GM18499 (cell line): ENCODE measurements at regions not wholly inside any gene's neighbourhood (a gene's known extent, or its start where the extent isn't known, plus 50 kb on each side); places are given as distances from the start of the nearest gene placed in this dataset.
"Not testable (repeated sequence)": the region's sequence is repeated elsewhere in the genome, so short reads cannot be mapped to it uniquely, and the experiment has no call there.

Experiments used
- ATAC-seq: cut with Tn5 transposase; IDR thresholded peaks from one replicate; pipeline ENCODE4 v1.9.1; 2021; ENCODE audit warnings: moderate number of reproducible peaks; ENCODE audit not compliant: insufficient read depth, unreplicated experiment

- ATAC-seq, result no peak
Observed at GRCh38 chr6:15137086-15137485, 108.8 kb upstream of the JARID2 start.

DNA sequence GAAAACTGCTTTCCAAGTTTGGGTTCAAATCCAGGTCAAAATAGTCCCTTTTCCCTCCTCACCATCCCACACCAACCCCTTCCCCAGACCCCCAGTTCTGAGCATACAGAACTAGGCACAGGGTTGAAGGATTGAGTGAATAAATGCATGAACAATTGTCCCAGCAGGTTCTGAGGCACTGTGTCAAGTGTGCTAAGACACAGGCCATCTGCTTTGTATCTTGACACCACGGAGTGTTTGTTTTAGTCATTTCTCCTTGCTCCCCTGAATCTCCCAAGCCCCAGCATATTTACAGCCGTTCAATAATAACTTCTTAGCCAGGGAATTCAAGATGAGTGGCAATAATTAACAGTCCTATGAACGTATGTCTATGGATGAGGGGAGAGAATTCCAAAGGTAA is 102.8 kb upstream of the JARID2 start:
- no peak for ATAC-seq

DNA sequence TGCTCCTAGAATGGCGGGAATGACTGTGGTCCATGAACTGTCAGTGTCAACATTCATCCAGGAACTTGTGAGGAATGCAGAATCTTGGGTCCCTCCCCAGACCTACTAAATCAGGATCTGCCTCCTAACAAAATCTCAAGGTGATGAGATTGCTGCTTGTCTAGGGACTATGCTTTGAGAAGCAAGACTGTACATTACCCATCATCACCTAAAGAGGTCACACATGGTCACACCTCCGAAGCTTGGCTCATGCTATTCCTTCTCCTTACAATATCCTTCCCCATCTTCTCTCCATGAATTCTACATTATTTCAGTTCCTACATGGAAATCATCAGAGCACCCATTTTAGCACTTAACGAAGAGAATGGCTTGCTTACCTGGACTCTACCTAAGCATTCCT is 102.3 kb upstream of the JARID2 start:
- ATAC-seq, result no peak

GRCh38 chr6:15145821-15146220 is 100.0 kb upstream of the JARID2 start:
- no peak for ATAC-seq

GRCh38 chr6:15147827-15148226 is 98.0 kb upstream of the JARID2 start:
- no peak for ATAC-seq

DNA sequence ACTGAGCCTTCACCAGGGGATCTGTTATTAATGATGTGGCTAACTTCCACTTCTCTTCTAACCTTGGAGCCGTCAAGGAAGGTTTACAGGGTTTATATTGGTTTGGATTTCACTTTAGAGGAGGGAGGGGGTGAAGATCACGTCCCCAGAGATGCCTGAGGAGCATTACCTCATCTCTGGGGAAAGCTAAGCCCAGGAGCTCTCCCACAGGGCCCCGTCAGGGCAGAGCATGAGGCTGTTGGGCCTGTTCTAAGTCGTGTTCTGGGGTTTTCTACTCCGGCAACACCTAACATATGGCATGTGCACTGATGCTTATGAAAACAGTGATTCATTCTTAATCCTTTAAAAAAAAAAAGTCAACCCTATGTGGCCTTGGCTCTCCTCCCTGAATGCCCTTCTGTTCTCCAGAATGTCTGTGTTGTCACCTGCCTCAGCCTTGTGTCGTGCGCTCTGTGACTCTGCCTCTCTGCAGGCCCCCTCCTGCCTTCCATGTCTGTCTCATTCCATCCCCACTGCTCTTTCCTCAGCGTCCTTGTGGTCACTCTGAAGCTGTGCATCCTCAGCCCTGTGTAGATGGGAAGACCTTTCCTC is 97.4 kb upstream of the JARID2 start:
- ATAC-seq, result no peak

DNA sequence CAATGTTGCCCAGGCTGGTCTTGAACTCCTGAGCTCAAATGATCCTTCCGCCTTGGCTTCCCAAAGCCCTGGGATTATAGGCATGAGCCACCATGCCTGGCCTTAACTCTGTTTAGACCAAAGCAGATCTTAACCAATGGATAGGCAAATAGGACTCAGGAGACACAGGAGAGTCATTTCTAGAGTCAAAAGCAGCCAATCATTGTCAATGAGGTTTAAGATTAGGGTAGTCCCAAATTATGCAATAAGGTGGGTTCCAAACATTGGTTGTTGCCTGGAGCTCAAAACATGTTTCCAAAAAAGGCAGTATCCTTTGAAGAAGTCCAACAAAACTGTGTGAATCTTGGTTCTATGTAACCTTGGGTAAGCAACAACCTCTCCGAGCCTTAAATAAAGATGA is 95.7 kb upstream of the JARID2 start:
- no peak for ATAC-seq

DNA sequence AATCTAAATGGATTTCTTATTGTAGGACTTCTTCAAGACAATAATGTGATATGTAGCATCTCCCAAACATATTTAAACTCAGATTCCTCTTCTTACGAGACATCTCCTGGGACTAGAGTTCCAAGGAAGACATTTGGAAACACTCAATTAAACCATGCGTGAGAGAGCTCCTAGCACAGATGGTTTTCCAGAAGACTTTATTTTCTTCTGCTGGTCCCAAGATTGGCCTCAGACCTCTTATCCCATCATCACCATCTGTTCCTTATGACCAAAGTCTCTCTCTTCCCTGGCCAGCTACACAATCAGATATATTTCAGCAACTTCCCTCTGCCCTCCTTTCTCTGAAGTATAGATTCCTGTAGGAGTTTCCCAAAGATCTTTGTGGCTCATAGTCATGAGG is 93.2 kb upstream of the JARID2 start:
- ATAC-seq, result no peak

DNA sequence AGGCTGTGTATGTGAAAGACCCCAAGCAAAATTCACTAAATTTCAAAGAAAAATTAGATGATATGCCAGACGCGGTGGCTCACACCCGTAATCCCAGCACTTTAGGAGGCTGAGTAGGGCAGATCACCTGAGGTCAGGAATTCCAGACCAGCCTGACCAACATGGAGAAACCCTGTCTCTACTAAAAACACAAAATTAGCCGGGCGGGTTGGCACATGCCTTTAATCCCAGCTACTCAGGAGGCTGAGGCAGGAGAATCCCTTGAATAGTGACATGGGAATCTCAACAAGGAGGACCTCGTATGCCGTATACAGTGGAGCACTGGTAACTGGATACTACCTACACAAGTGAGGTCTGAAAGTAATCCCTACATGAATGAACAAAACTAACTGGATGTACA is 92.7 kb upstream of the JARID2 start:
- ATAC-seq, result no peak

- no peak for ATAC-seq
Observed at GRCh38 chr6:15157479-15157878, 88.4 kb upstream of the JARID2 start.

- no peak for ATAC-seq
Observed at GRCh38 chr6:15158821-15159619, 86.8 kb upstream of the JARID2 start.

GRCh38 chr6:15160812-15161211 is 85.1 kb upstream of the JARID2 start:
- no peak for ATAC-seq

DNA sequence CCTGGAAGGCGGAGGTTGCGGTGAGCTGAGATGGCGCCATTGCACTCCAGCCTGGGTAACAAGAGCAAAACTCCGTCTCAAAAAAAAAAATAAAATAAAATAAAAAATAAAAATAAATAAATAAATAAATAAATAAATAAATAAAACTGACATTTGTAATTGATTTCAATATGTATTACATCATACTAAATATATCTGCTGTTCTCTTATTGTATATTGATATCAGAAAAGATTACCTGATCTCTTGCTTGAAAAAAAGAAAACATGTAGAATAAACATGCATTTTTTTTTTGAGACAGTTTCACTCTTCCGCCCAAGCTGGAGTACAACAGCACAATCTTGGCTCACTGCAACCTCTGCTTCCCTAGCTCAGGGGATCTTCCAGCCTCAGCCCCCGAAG is 81.0 kb upstream of the JARID2 start:
- not testable (repeated sequence) for ATAC-seq

DNA sequence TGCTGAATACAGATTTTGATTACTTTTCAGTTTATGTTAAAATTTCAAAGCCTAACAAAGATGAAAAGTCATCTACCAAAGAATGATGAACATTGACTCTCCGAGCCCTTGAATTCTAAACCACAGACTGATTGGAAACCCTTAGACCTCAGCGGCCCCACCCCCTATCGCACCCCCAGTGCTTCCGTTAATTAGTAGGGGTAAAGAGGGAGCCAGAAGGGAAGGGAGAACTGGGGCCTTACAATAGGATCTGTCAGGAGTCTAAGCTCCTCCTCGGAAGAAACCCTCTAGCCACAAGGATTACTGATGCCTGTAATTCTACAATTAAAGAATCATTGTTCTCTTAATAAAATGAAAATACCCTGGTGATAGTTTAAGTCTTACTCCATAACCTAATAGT is 79.7 kb upstream of the JARID2 start:
- ATAC-seq, result no peak

- no peak for ATAC-seq
Observed at GRCh38 chr6:15170126-15170525, 75.7 kb upstream of the JARID2 start.

GRCh38 chr6:15171026-15171425 is 74.8 kb upstream of the JARID2 start:
- ATAC-seq, result no peak

DNA sequence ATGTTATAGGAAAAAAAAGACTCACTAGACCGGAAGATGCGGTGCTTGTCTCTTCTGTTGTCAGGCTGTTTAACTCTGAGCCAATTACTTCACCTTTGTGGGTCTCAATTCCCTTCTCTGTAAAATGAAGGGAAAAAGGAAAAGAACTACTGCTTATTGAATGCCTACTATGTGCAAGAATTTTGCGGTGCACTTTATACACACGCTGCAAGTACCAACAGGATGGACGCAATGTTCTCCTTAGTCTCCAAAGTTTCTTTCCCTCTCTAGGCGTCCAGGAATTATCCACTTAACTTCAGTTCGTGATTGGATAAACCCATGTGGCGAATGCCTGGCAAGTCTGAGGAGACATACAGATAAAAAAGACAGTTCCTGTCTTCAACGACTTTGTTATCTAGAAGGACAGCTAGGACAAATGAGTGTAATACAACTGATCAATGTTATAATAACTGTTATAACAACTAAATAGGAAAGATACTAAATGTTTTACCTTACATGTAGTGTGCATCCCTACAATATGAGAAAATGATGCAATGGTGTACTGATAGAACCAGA is 69.0 kb upstream of the JARID2 start:
- no peak for ATAC-seq

DNA sequence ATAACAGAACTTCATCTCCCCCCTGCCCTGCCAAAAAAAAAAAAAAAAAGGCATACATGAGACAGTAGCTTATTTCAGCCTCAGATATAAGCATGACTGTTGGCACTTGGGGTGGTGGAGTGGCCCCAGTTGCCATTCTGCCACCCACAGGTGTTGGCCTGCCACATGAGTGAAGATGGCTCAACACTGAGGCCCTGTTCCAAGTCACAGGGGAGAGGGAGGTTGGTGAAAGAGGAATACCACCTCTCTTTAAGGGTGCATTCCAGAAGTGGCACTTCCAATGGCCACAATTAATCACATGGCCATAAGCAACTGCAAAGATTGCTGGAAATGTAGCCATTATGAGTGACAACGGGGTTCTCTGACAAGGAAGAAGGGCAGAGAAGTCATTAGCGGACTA is 61.9 kb upstream of the JARID2 start:
- ATAC-seq, result no peak

DNA sequence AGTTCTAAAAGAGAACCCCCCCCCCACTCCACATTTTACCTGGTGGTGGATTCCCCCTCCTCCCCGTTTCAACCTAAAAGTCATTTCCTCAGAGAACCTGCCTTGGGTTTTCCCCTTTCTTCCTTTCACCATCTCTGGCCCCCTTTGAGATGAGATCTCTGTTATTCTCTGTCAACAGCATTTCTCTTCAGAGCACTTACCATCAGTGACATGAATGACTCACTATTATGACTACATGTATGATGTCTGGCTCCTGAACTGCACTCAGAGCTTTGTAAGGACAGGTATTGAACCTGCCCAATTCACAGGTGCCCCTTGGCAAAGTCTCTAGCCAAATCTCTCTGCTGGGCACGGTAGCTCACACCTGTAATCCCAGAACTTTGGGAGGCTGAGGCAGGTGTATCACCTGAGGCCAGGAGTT is 61.4 kb upstream of the JARID2 start:
- no peak for ATAC-seq

DNA sequence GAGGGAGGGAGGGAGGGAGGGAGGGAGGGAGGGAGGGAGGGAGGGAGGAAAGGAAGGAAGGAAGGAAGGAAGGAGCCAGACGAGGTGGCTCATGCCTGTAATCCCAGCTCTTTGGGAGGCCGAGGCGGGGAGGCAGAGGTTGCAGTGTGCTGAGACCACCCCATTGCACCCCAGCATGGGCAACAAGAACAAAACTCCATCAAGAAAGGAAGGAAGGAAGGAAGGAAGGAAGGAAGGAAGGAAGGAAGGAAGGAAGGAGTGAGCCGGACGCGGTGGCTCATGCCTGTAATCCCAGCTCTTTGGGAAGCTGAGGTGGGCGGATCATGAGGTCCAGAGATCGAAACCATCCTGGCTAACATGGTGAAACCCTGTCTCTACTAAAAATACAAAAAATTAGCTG is 60.8 kb upstream of the JARID2 start:
- not testable (repeated sequence) for ATAC-seq

DNA sequence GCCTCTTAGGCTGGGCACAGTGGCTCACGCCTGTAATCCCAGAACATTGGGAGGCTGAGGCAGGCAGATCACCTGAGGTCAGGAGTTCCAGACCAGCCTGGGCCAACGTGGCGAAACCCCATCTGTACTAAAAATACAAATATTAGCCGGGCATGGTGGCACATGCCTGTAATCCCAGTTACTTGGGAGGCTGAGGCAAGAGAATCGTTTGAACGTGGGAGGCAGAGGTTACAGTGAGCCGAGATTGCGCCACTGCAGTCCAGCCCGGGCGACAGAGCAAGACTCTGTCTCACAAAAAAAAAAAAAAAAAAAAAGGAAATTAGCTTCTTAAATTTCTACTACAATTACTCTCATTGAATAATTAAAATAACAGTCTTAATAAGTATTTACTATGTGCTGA is 52.4 kb upstream of the JARID2 start:
- ATAC-seq, result not testable (repeated sequence)

DNA sequence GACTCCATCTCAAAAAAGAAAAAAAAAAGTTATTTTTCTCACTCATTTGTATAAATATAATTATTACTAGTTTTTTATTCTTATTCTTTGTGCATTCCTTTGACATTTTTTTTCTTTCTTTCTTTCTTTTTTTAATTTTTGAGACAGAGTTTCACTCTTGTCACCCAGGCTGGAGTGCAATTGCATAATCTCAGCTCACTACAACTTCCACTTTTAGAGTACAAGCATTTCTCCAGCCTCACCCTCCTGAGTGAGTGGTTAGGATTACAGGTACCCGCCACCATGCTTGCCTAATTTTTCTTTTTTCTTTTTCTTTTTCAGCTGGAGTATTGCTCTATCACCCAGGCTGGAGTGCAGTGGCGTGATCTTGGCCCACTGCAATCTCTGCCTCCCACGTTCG is 51.4 kb upstream of the JARID2 start:
- ATAC-seq, result no peak
